ENCODE measurements at regions not wholly inside any gene's neighbourhood (a gene's known extent, or its start where the extent isn't known, plus 50 kb on each side); places are given as distances from the start of the nearest gene placed in this dataset.

GRCh38 chrX:94560930-94561329 is 886.9 kb downstream of the FAM133A start:
- TF ChIP-seq CTCF (IDR thresholded peaks at IDR 0.05), result no peak
- TF ChIP-seq POLR2A (IDR thresholded peaks at IDR 0.05), result no peak
